AG20443 (cell line): ENCODE measurements at regions not wholly inside any gene's neighbourhood (a gene's known extent, or its start where the extent isn't known, plus 50 kb on each side); places are given as distances from the start of the nearest gene placed in this dataset.
"Not testable (repeated sequence)": the region's sequence is repeated elsewhere in the genome, so short reads cannot be mapped to it uniquely, and the experiment has no call there.

Source experiments
- DNase-seq: peaks from one replicate; pipeline ENCODE4 v3.0.0; 2012; ENCODE audit warnings: low spot score, mixed read lengths

DNA sequence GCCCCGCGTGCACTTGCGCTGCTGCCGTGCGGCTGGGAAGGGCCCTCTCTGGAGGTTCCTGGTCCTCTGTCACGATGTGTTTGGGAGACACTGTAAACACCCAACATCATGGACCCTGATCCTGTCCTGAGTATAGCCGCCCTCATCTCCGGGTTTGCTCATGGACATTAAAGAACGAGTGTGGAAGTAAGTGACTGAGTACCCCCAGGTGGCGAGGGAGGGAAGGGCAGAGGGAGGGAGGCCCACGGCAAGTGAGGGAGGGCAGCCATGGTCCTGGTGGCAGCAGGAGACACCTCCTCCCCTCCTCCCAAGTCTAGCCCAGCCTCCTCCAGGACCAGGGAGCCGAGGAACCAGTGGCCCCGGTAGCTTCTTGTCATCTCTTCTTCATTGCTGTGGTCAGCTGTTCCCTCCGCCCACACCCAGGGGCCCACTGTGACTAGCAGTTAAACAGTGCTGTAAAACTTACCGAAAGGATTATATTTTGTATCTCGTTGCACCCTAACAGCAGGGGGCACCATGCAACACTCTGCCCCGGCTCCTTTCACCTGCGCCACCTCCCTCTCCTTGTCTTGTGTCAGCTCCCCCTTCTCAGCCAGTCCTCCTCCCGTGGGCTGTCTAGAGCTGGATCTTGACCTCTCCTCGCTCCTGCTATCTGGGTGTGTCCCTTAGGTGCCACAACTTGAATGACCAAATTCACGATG lies 566.5 kb upstream of the B3GAT1 start:
- no peak for DNase-seq

DNA sequence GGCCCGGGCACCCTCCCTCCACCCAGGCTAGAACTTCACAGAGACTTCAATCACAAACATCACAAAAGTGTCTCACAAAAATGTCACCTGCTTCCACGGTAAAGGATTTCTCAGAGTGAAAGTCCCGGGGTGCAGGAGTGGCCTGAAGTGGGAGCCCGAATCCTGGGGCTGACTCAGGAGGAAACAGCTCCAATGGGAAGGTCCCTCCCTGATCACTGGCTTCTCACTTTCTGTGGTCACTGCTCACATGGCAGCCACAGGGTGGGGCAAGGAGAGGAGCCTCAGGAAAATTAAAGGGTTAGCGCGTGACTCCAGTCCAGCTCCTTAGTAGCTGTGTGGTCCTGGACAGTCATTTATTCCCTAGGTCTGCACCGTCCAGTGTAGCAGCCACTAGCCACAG lies 564.5 kb upstream of the B3GAT1 start:
- DNase-seq: peak; percentile 14

DNA sequence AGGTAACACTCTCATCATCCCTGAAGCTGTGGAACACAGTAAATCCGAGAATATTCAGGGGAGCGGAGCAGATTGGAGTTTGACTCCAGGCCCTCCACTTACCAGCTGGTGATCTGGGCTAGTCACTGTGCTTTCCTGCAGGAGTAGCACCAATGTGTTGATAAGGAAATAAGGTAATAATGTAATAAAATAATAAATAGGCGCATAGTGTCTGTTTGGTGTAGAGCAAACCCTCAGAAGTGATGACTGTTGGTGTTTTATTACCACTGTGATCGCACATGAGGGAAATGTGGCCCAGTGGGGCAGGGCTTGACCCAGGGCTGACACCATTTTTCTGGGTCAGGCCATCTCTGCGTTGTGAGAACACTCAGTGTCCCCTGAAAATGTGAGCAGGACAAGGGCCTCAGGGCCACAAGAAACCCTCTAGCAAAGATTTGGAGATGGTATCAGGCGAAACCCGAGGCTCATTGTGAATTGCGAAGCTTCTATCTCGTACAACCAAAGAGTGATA lies 563.9 kb upstream of the B3GAT1 start:
- DNase-seq: no peak

DNA sequence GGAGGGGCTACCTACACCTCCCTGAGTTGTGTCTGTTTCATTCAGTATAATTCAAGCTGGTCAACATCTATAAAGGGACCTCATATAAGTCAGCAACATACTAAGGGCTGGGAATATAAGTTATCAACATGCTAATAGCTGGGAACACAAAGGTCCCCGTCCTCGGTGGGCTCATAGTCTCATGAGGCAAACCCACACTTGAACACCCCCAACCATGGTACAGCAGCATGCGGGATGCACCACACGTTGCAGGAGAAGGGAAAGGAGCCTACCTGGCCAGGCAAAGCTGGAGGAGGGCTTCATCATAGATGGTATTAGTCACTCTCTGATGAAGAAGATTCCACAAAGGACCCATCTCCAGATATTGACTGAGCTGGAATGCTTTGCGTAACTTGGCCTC lies 561.8 kb upstream of the B3GAT1 start:
- DNase-seq: no peak

DNA sequence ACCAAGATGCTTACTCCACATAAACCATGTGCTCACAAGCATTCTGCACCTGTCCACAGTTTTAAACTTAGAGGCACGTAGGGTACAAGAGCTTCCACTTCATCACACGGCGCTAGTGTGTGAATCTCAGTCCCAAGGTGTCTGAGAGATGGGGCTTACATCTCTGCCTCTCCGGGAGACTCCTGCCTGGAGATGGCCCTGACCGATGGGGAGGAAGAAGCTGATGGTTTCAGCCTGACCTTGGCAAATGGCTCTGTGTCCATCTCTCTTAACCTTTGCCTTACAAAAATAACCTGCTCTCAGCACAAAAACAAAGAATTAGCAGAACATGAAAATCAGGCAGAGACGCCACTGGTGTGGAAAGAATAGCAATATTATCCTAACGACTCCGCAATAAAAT lies 559.3 kb upstream of the B3GAT1 start:
- no peak for DNase-seq

DNA sequence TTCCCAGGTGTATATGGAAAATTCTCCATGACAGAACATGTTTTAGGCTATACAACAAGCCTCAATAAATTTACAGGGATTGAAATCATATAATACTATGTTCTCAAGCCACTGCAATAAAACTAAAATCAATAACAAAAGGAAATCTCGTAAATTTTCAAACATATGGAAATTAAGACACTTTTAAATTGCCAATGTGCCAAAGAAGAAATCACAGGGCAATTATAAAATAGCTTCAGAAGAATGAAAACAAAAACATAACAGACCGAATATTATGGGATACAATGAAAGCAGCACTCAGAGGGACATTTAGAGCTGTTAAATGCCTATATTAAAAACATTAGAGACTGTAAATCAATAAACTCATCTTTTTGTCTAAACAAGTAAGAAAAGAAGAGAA lies 555.7 kb upstream of the B3GAT1 start:
- DNase-seq: no peak

DNA sequence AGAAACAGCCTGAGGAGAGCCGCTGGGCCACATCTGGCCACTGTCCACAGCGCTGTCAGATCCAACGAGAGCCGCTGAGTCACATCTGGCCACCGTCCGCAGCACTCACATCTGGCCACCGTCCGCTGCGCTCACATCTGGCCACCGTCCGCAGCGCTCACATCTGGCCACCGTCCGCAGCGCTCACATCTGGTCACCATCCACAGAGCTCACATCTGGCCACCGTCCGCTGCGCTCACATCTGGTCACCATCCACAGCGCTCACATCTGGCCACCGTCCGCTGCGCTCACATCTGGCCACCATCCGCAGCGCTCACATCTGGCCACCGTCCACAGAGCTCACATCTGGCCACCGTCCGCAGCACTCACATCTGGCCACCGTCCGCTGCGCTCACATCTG lies 549.3 kb upstream of the B3GAT1 start:
- DNase-seq: not testable (repeated sequence)

DNA sequence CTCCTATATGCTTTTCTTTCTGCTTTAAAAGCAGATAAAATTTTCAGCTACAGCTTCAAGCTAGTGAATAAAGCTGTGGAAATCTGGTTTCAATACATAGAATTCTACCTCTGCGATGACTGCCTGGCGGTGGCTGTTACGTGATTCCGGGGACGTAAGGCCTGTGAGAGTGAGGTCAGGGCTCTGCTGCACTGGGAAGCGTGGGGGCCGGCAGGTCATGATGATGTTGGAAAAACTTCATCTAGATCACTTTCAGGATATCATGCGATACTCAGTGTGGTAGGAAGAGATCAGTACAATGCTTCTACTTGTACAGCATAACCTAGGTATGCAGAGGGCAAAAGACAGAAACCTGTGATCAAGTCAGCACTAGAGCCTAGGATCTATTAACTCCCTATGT lies 546.8 kb upstream of the B3GAT1 start:
- no peak for DNase-seq

DNA sequence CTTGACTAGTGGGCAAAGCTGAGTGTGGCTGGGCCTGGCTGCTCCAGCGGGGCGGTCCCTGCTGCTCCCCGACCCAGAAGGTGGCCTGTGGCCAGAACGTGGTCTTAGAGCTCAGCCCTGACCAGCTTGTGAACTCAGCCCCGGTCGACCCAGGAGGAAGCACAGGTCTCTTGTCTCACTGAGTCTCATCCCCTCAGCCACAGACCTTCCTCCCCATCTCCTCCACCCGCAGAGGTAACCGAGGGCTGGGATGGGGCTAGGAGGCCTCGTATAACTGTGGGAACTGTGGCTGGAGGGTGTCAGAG lies 546.2 kb upstream of the B3GAT1 start:
- DNase-seq: no peak

DNA sequence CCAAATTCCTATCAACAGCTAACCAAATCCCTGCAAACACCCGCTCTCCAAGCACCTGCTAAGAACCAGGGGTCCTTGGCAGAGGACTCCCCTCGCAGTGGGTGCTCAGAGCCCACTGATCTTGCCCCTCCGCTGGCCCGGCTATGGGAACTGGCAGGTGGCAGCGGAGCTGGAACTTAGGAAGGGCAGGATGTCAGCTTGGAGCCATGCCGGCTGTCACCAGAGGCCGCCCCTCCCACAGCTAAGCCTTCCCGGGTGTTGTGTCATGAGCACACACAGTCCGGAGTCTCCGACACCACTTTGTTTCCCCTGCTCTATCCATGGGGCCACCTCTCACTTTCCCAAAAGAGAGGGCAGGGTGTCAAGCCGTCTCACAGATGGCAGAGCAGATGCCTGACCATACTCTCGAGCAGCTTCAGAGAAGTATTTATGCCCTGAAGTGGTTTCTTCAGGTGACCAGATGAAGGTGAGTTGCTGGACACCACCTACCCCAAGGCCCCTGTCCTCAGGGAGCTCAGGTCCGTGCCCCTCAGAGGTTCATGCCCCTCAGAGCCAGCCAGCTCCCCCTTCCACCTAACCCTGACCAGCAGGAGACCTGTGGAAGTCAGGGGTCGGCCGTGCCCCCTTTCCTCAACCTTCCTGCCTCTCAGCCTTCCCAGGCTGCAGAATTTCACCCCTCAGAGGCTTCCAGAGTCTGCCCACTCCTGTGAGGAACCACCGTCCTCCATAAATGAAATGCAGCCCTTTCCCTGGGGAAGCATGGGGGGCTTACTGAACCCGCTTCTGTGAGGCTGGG lies 545.7 kb upstream of the B3GAT1 start:
- no peak for DNase-seq

DNA sequence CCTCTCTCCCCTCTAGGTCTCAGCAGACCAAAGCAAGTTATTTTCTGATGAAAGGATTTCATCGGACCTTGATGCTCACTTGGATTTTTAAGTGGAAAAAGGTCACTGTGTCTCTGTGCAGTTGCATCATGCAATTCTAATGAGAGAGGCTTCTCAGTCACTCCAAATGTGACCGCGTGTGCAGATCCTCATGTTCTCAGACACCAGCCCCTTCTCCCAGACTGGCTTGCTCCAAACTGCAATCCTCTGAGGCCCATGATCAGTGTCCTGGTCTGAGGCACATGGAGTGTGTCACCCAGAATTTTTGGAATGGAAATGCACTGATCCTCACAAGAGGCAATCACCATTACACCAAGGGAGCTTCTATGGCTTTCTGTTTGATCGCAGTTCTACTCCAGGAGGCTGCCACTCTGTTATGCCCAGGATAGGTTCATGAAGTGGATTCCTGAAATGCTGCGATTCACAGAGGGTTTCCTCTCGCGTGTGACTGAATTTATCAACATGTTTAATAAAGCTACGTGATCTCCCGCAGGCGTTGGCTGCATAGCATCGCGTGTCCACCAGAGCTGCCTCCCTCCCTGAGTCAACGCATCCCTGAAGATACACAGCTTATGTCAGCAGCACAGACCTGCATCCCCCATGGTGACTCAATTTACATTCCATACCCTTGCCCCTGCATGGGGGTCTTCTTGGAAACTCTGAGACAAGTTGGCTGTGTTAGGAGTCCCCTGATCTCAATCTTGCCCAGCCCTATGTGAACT lies 544.6 kb upstream of the B3GAT1 start:
- no peak for DNase-seq

DNA sequence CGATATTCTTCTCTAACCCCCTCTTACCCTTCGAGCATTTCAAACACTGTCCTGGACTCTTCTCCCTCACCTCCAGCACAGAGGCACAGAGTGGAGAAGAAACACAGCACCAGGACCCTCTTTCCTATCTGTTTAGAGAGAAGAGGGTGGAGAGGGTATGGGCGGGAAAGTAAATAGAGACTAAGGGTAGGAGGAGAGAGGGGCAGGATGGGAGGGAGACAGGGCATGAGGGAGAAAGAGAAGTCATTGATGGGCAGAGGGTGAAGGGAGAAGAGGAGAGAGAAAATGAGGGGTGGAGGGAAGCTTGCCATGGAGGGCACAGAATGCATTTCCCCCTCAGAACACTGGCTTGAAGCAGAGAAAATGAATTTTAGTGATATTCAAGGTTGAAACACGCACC lies 543.9 kb upstream of the B3GAT1 start:
- DNase-seq: not testable (repeated sequence)

DNA sequence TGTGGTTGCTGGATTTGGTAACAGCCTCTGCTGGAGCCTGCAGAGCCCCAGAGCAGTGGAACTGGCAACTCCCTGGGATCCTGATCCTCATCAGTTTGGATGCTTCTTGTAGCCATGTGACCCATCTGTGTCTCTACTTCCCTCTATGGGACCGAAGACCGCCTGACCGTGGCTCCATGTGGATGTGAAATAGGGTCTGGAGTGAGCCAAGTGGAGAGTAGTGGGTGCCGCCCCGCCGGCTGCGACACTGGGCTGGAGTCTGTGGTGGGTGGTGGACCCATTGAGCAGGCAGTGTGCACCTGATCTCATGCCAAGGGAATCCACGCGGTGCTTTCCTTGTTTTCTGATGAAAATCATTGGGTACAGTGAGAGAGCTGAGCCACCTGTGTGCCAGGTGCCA lies 543.2 kb upstream of the B3GAT1 start:
- DNase-seq: no peak

DNA sequence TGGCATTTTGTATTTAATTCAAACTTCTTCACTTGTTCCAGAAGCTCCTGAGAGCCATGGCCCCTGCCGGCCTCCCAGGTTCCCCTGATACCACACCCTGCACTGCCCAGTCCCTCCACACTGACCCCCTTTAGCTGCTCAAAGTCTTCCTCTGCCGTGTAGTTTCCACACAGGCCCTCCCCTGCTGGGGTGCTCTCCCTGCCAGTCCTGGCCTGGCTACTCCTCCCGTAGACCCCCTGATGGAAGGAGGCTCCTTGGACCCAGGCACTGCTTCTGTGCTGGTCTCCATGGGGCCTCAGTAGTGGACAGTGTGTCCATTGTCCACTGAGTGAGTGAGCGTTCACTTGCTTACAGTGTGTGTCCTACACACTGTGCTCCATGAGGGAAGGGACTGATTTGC lies 542.4 kb upstream of the B3GAT1 start:
- not testable (repeated sequence) for DNase-seq

DNA sequence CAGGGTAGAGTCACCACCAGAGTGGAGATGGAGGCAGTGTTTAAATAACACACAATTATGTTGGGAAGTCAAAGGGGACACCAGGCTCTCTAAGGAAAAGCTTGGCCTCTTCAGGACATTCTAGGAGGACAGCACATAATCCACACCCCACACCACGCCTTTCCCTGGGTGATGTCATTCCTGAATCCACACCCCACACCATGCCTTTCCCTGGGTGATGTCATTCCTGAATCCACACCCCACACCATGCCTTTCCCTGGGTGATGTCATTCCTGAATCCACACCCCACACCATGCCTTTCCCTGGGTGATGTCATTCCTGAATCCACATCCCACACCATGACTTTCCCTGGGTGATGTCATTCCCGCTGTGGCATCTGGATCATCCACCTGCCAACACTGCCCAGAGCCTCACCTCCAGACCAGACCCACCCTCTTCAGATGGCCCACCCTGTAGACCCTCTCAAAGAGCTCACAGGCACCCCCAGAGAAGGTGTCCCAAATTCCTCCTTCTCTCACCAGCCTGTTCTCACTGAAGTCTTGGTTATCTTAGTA lies 541.5 kb upstream of the B3GAT1 start:
- DNase-seq: not testable (repeated sequence)

DNA sequence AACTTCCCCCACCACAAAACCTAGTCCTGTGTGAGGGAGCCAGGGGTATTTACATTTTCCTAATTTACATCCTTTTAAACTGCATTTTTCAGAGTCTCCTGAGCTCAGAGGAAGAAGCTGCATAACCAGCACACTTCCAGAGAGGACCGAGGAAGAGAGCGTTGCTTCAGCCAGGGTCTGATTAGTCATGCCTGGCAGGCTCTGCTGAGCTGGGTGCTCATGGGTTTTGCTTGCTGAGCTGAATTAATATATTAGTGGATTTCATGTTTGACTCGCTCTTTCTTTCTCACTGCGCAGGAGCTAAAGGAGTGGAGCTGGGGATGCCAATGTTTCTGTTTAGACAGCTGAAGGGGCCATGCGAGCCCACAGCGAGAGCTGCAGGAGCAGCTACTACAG lies 539.3 kb upstream of the B3GAT1 start:
- DNase-seq: peak; percentile 78

DNA sequence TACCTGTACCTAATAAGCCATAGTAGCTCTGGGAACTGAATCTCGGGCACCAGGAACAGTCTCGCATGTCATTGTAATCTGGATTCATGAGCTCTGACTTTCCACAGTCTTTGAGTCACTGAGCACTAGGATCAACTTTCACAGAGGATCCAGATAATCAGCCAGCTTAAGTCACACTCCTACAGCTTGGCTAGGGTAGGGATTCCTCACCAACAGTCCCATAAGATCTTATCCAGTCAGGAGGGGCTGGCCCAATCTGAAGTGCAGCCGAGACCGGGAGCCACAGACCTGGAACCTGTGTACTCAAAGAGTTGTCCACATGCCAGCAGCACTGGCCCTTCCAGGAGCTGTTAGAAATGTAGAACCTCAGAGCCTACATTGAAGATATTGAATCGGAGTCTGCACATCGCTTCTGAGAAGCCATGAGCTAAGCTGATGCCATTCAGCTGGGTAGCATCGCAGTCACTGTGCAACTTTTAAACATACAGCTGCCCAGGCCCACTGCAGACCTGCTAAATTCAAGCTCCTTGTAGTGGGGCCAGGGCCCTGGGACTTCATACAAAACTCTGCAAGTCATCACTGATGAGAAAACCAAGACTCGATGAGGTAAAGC lies 538.8 kb upstream of the B3GAT1 start:
- peak; percentile 27 for DNase-seq

DNA sequence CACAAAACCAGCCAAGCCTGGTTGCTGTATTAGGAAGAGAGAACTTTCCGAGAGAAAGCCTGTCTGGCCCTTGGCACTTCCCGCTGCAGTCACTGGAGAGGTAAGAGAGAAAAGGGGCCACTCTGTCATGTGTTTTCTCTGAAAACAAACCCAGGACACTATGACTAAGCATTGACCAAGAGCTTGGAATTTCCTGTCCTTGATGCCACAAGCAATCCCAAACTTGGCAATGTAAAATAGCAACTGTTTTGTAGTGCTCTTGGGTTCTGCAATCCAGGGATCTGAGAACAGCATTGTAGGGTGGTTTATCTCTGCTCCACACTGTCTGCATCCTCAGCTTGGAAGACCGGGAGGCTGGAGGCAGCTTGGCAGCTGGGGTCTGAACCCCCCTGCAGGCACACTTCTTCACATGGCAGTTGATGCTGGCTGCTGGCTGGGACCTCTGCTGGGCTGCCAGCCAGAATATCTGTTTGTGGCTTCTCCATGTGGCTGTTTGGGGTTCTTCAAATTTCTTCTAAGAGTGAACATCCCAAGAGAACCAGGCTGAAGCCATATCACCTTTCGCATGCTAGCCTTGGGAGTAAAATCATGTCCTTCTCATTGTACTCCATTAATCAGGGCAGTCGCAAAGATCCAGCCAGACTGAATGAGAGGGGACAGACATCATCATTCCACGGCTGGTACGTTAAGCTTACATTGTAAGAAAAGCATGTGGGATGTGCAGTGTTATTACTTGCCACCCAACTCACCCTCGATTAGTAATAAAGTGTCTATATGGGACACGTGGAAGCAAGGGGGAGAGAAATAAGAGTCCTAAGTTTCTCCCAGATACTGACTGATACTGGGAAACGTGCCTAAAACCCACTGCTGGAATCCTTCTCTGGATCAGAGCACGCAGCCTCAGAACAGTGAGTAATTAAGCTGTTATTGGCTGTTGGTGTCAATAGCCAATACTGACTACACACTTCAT lies 537.4 kb upstream of the B3GAT1 start:
- DNase-seq: peak; percentile 72

DNA sequence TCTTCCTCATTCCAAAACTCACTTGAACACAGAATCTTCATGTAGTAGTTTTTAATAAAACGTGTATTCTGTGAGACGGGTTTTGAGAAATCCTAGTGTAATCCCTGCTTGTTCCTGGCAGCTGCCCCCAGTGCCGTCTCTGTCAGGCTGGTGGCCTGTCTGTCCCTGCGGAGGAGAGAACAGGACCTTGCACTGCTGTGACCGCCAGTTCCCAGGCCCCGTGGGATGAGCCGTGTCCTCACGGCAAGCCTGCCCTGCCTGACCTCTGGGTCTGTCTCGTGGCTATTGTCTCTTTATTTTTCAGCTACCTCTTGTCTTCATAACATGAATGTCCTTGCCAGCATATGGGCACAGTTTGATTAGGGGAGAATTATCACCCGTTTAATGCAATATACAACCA lies 535.5 kb upstream of the B3GAT1 start:
- DNase-seq: no peak

DNA sequence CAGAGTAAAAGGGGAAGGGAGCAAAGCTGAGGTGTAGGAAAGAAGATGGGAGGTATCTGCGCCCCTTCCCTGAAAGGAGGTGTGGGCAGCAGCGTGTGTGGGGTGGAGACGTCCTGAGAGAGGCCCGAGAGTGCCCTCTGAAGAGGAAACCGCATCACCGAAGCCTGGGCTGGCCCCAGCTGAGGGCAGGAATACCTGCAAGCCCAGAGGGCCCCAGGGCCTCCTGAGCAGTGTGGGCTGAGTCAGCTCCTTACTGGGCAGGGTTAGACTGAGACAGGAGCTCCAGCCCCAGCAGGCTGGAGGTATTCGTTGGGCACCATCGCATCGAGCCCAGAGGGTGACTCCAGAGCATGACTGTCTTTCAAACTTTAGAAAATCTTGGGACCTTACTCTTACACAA lies 534.0 kb upstream of the B3GAT1 start:
- DNase-seq: no peak

DNA sequence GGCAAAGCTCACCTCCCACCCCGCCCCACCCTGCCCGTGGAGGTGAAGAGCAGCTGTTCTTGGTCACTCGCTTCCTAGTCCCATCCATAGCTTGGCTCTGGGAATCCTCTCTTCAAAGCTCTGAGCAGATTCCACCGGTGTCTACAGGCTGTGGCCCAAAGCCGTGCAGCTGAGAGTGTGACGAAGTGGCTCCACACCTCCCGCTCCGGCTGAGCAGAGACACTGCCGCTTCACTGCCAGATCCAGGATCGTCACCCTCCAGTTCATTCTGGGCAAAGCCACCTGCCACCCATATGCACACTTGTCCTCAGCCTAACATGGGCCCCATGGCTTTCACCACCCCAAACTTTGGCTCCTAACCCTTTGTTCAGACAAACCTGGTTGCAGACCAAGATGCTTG lies 532.9 kb upstream of the B3GAT1 start:
- no peak for DNase-seq
